Tibial artery (tissue), 4 donors: ENCODE measurements at regions not wholly inside any gene's neighbourhood (a gene's known extent, or its start where the extent isn't known, plus 50 kb on each side); places are given as distances from the start of the nearest gene placed in this dataset.
"Not testable (repeated sequence)": the region's sequence is repeated elsewhere in the genome, so short reads cannot be mapped to it uniquely, and the experiment has no call there.

Experiments used
- DNase-seq, 2 donors: peaks; one replicate each; pipeline ENCODE4 v3.0.0-alpha.2; 2019
- H3K27ac ChIP-seq, 2 donors: fragments of 200-600 bp; sonication (generic) in 1 of 2; 1 replicate in 1 of 2; 2 replicates in 1 of 2; pipeline ENCODE4 v1.5.1; 2018 to 2019; ENCODE audit warnings: mild to moderate bottlenecking in 1 of 2
- H3K27me3 ChIP-seq, 2 donors: fragments of 200-600 bp; sonication (generic) in 1 of 2; one replicate each; pipeline versions ENCODE4 v1.5.1 to v1.6.0; 2016 to 2019
- H3K36me3 ChIP-seq, 3 donors: fragments of 200-600 bp; sonication (generic) in 2 of 3; one replicate each; pipeline ENCODE4 v1.5.1; 2016 to 2019; ENCODE audit warnings: mild to moderate bottlenecking in 2 of 3
- H3K4me1 ChIP-seq, 4 donors: fragments of 200-600 bp; sonication (generic) in 2 of 4; 1 replicate in 3 of 4; 2 replicates in 1 of 4; pipeline ENCODE4 v1.5.1; 2016 to 2019
- H3K4me3 ChIP-seq, 2 donors: fragments of 200-600 bp; sonication (generic) in 1 of 2; 1 replicate in 1 of 2; 2 replicates in 1 of 2; pipeline ENCODE4 v1.5.1; 2018 to 2019; ENCODE audit warnings: mild to moderate bottlenecking in 2 of 2
- H3K9me3 ChIP-seq, 3 donors: fragments of 200-600 bp; sonication (generic) in 1 of 3; one replicate each; pipeline ENCODE4 v1.5.1; 2016 to 2019
- intact Hi-C: fragments of 100-400 bp; cut with DNase I; formaldehyde crosslinking; loops from one replicate; pipeline ENCODE4 v1.15.0; 2023; ENCODE audit warnings: low total_unique reads
- TF ChIP-seq, protein P1 (sequence below), 2 experiments: fragments of 200-600 bp in 1 of 2; fragments of 450-650 bp in 1 of 2; IDR thresholded peaks; one replicate each; pipeline ENCODE4 v1.5.1; 2017 to 2019; ENCODE audit warnings: antibody characterized with exemption in 2 of 2, mild to moderate bottlenecking in 1 of 2, moderate library complexity in 1 of 2

DNA sequence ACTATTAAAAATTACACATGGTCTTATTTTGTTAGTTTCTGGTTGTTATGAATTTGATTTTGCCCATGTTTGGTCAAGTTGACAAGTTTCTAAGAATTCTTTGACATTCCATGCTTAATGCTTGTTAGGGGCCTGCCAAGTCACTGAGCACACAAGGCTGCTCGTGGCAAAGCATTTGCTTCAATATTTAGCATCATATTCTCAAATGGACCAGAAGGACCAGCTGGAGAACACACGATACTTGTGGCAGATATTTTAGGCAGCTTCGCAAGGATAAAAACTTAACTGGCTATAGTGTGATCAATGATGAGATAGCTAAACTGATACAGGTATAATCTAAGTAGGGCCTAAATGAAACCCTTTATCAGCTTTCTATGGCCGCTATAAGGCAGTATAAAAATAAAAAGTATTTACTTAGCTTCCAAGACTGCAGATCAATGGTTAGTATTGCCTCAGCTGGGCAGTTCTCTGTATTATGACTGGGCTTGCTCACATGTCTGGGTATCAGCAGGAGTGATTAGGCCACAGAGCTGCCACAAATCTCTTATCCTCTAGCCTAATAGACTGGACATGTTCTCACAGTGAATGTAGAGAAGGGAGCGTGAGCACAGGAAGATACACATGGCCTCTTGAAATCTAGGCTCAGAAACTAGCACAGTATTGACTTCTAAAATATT is 155.9 kb upstream of the SPRY2 start:
- H3K27ac ChIP-seq, result peak overlapping the region; percentile 32 to 38
- peaks cover 0 to 12% (median 2%) of the 10 kb centered on the region in 4 donors for H3K4me1 ChIP-seq
- no peaks in the 10 kb centered on the region for H3K9me3 ChIP-seq
- TF ChIP-seq, protein P1, sequence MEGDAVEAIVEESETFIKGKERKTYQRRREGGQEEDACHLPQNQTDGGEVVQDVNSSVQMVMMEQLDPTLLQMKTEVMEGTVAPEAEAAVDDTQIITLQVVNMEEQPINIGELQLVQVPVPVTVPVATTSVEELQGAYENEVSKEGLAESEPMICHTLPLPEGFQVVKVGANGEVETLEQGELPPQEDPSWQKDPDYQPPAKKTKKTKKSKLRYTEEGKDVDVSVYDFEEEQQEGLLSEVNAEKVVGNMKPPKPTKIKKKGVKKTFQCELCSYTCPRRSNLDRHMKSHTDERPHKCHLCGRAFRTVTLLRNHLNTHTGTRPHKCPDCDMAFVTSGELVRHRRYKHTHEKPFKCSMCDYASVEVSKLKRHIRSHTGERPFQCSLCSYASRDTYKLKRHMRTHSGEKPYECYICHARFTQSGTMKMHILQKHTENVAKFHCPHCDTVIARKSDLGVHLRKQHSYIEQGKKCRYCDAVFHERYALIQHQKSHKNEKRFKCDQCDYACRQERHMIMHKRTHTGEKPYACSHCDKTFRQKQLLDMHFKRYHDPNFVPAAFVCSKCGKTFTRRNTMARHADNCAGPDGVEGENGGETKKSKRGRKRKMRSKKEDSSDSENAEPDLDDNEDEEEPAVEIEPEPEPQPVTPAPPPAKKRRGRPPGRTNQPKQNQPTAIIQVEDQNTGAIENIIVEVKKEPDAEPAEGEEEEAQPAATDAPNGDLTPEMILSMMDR (IDR thresholded peaks at IDR 0.05), result no peak
- no peaks in the 10 kb centered on the region for H3K27me3 ChIP-seq
- intact Hi-C loops, result no loop called here
- no peaks in the 10 kb centered on the region for H3K36me3 ChIP-seq
- DNase-seq, result no peak
- no peak overlapping the region for H3K4me3 ChIP-seq

- H3K4me3 ChIP-seq, H3K9me3 ChIP-seq, H3K4me1 ChIP-seq, H3K27ac ChIP-seq, DNase-seq, H3K27me3 ChIP-seq, H3K36me3 ChIP-seq, intact Hi-C loops: not testable (repeated sequence)
These were observed 149.6 kb upstream of the SPRY2 start for GRCh38 chr13:80490491-80490943.

DNA sequence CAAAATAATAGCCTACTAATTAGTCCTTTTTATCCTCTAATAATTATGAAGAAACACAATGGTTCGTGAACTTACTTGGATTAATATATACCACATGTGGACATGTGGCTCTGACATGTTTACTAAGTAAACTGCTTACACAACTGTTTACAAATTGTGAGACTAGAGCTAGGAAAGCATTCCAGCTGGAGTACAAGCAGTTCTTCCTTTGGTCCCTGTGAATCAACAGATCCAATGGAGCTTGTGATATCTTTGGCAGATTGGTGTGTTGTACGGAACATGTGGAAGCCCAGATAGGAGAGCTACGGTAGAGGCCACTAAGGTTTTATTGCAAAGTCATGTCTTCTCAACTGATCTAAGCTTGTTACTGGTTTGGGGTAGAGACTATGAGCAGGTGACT is 145.5 kb upstream of the SPRY2 start:
- Histone ChIP-seq H3K27ac (no peak overlapping the region), H3K4me3 (no peak overlapping the region), H3K4me1 (no peaks in the 10 kb centered on the region), H3K36me3 (no peaks in the 10 kb centered on the region), H3K9me3 (no peaks in the 10 kb centered on the region), H3K27me3 (no peaks in the 10 kb centered on the region)
- intact Hi-C loops, result no loop called here
- DNase-seq, result no peak
- TF ChIP-seq, protein P1 (IDR thresholded peaks at IDR 0.05), result no peak

GRCh38 chr13:80483157-80483556 is 142.2 kb upstream of the SPRY2 start:
- H3K4me1 ChIP-seq, result no peaks in the 10 kb centered on the region
- no peak for DNase-seq
- no peaks in the 10 kb centered on the region for H3K36me3 ChIP-seq
- no peak overlapping the region for H3K27ac ChIP-seq
- TF ChIP-seq, protein P1 (IDR thresholded peaks at IDR 0.05), result no peak
- H3K27me3 ChIP-seq, result no peaks in the 10 kb centered on the region
- H3K4me3 ChIP-seq, result no peak overlapping the region
- H3K9me3 ChIP-seq, result no peaks in the 10 kb centered on the region
- intact Hi-C loops, result no loop called here

- Histone ChIP-seq H3K4me3 (no peak overlapping the region), H3K4me1 (no peaks in the 10 kb centered on the region), H3K9me3 (no peaks in the 10 kb centered on the region), H3K27me3 (no peaks in the 10 kb centered on the region), H3K27ac (no peak overlapping the region), H3K36me3 (no peaks in the 10 kb centered on the region)
- no peak for DNase-seq
- TF ChIP-seq, protein P1 (IDR thresholded peaks at IDR 0.05), result no peak
- intact Hi-C loops, result no loop called here
These were observed 140.7 kb upstream of the SPRY2 start for GRCh38 chr13:80481588-80481987.

DNA sequence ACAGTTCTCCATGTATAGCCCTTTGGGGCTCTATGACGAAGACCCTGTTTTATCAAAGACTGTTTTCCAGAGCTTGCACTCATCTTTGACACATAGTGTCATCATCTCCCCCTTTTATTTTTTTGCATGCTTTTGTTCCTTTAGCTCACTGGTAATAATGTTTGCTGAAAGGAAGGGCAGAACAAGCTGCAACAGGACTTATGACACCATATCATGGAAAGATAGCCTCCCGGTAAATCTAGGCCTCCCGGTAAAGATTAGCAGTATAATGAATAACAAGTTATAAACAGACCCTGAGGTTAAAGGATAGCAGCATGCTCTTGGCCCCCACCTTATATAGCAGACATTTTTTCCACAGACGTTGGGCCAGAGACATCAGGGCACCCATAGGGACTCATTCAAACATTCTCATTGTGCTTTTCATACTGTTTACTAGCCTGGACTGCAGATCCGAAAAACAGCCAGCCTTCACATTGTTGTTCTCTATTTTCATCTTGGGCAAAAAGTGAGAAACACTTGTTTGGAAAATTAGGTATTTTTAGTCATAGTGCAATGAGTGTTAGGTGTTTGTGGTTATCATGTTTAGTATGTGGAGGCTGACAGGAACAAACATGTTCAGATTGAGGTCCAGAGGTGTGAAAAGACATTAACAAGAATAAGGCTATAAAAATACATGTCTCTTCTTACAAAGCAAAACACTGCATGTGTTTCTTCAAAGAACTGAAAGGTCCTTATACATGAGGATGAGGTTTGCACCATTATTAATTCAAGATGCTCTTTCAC is 136.9 kb upstream of the SPRY2 start:
- Histone ChIP-seq H3K36me3 (no peaks in the 10 kb centered on the region), H3K27me3 (no peaks in the 10 kb centered on the region)
- TF ChIP-seq, protein P1 (IDR thresholded peaks at IDR 0.05), result no peak

More for the DNA sequence above, 136.9 kb upstream of the SPRY2 start:
- Histone ChIP-seq H3K9me3 (no peaks in the 10 kb centered on the region), H3K4me3 (no peak overlapping the region), H3K27ac (no peak overlapping the region), H3K4me1 (peaks cover 0 to 9% (median 0%) of the 10 kb centered on the region in 4 donors)
- DNase-seq, result no peak
- intact Hi-C loops, result no loop called here
